ENCODE measurements at regions not wholly inside any gene's neighbourhood (a gene's known extent, or its start where the extent isn't known, plus 50 kb on each side); places are given as distances from the start of the nearest gene placed in this dataset.
A peak's percentile ranks its signal among the peaks of the same experiment; 100 is the strongest.

DNA sequence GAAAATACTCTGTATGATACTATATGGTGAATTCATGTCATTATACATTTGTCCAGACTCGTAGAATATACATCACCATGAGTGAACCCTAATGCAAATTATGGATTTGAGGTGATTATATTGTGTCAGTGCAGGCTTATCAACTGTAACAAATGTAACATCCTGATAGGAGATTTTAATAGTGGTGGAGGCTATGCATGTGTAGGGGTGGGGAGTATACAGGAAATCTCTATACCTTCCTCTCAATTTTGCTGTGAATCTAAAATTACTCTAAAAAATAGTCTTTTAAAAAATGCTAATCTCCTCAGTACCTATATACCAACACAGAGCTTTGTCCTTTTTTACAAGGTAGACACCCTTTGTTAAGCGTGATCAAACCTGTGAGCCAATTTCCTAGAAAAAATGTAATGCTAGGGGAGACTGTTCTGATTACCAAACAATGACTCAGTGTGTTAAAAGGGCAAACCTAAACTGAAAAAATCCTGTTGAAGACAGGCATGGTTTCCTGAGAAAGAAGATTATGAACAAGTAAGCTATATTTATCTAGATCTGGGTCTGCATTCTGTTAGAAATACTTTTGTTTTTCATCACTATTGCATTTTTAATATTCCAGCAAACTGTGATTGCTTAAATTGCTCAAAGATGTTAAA is 170.9 kb downstream of the DUSP6 start:
- DNase-seq: no peak

DNA sequence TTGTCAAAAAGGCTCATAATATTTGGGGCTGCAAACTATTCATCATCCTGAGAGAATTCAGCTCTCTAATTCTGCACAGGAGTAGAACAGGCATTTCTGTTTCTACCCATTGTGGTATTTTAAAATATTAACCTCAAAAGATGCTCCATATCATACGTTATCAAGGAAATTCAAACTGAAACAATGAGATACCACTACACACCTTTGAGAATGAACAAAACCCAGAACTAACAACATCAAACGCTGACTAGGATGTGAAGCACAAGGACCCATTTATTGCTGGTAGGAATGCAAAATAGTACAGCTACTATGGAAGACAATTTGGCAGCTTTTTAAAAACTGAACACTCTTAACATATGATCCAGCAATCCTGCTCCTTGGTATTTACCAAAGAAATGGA is 171.8 kb downstream of the DUSP6 start:
- no peak for DNase-seq

DNA sequence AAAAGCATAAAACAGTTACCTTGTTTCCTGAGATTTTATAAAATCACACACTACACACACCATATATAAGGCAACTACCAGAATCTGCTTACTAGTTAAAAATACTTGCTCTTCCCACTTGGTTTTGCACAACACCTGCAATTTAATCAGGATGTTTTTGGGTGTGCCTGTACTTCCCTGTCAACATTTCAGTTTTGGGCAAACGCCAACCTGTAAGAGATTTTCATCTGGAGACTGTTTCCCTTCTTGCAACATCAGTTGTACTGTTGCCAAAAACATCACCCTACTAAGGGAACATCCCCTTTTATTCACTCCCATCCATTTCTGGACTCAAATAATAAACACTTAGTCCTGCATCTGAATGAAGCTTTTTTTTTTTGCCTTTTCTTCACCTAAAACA is 172.3 kb downstream of the DUSP6 start:
- peak in 1 of 3 experiments; percentile 13 for DNase-seq

DNA sequence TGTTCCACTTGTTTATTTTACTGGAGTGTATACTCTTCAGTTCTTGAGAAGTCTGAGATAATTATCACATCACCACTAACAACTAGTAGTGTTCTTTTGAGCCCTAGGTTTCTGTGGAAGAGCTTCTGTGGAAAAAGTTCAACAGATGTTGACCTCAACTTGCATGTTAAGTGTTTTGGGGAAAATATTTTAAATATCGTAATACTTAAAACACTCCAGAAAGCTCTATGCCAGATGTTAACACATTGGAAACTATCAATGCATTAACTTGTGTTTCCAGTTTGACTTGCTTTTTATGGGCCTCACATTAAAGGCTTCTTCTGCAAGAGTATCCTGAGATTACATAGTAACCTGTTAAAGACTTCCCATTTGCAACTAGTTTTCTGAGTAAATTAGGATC is 173.1 kb downstream of the DUSP6 start:
- no peak for DNase-seq

DNA sequence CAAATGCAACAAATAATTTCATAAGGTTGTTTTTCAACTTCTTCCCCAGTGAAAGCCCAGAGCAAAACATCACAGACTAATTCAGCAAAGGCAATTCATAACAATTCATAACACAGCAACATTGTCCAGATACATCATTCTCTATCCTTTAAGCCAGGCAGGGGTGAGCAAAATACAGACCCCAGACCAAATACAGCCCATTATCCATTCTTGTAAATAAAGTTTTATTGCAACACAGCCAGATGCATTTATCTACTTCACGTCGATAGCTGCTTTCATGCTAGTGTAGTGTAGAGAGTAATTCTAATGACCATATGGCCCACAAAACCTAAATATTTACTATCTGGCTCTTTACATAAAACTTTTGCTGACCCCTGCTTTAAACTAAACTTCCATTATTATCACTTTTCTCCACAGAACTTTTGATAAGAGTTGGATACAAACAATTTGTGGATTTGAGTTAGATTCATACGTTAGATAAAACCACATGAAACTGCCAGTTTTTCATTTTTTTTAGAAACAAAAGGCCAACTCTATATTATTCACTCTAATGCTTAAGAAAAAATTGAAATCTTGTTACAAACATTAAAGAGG is 174.4 kb downstream of the DUSP6 start:
- DNase-seq: no peak

DNA sequence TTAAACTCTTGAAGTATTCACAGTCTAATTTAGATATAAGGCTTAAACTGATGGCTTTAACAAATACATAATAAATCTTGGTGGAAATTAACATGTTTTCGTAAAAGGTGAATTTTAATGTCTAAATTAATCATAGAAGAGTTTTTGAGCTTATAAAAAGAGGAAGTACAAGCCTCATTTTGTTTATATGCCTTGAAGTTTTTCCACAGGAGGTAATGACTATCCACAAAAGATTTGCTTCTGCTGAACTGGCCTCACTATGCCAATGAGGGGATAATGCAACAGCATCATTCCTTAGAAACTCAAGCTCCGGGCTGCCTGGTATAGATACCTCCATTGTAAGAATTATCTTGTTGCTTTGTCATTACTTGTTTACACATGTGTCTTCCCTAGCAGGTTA is 175.6 kb downstream of the DUSP6 start:
- no peak for DNase-seq

DNA sequence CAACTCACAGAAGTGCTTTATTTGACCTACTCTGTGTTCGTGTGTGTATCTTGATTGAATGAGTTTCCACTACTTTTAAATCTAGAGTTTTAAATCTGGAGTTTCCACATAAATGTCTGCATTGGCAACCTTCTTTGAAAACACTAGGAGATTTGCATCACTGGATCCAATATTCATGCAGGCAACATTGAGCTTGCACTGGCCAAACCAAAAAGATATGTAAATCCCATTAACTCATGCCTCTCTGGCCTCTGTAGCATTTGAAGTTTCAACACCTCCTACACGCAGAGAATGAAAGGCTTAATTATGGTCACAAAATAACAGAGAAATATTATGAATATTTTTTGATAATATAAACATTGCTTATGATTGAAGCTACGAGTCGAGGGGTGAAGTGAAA is 178.6 kb downstream of the DUSP6 start:
- DNase-seq: no peak

DNA sequence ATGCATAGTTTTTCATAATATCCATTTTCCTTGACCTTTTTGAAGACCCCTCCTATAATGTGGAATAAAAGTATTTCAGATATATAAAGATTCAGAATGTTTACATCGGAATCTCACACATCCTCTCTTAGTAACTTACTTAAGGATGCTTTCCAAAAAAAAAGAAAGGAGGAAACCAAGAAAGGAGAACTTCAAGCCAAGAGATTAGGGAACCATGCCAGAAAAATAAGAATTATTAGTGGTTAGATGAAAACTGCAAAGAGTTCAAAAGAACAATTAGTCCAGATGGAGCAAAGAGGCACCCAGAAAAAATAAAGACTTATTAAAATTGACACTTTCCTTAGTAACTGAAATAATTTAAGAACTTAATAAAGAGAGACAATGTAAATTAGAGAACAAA is 179.2 kb downstream of the DUSP6 start:
- no peak for DNase-seq

DNA sequence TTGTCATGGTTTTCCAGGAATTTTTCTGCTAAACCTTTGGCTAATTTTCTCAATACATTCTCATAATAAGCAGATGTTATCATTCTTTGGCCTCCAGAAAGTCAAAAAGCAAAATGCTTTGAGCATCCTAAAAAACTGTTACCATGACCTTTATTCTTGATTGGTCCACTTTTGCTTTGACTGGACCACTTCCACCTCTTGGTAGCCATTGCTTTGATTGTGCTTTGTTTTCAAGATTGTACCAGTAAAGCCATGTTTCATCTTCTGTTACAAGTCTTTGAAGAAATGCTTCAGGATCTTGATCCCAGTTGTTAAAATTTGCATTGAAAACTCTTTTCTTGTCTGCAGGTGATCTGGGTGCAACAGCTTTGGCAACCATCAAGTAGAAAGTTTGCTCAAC is 180.1 kb downstream of the DUSP6 start:
- DNase-seq: no peak

DNA sequence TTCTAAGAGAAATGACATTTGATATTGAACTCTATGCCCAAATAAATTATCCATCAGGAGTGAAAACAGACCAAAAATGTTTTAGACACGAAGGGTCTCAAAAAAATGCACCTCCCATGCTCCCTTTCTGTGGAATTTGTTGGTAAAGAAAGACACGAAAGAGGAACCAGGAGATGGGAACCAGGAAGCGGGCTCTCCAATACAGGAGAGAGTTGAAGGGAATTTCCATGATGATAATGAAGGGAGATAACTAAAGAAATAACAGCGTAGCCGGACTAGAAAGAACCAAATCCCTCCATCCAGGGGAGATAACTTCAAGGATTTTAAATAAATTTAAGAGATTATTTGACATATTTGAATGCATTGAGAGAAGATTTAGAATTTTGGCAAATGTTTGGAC is 183.0 kb downstream of the DUSP6 start:
- DNase-seq: no peak

DNA sequence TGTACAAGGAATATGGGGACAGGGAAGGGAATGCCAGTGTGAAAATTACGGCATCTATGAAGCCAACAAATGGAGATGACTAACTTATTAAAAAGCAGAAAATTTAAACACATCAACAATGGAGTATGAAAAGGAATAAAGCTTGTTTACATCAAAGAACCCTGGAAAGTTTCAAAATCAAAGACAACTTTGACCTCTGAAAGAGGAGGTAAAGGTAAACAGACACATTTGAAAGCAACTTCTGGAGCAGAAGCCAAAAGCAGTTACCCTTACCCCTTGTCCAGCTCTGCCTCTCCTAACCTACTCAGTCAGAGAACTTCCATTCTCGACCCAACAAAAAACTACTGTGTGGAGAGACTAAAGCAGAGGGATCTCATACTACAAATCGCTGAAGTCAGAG is 184.3 kb downstream of the DUSP6 start:
- no peak for DNase-seq

DNA sequence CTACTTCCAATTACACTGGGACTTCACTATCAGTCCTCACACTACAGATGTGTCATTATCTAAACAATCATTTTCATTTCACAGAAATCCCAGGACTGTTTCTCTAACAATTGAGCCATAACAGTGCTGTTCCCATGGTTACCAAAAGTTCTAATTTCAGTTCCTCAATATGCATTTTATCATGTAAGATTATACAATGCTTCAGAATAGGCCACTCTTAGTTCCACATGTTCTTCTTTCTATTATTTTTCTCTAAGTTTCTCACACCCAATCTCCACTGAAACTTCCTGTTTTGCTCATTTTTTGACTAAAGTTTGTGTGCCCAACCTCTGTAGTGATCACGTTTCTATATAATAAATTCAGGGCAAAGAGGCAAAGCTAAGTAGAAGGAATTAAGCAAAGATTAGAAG is 185.8 kb downstream of the DUSP6 start:
- no peak for DNase-seq

DNA sequence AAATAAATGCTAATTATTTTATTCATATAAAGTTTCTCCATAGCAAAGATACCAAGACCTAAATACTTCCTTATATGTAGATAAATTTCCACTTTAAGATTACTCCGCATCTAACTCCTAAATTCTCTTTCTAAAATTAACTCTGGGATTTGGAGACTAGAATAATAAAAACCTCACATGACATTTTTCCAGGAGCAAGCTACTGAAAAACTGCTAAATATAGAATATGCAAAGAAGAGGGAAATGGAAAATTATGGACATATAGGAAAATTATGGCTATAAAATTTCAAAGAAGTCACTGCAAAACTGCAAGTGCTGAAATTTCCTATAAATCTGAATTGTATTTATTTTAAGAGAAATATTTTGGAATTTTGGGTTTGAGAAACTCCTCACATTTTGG is 186.2 kb downstream of the DUSP6 start:
- DNase-seq: no peak

DNA sequence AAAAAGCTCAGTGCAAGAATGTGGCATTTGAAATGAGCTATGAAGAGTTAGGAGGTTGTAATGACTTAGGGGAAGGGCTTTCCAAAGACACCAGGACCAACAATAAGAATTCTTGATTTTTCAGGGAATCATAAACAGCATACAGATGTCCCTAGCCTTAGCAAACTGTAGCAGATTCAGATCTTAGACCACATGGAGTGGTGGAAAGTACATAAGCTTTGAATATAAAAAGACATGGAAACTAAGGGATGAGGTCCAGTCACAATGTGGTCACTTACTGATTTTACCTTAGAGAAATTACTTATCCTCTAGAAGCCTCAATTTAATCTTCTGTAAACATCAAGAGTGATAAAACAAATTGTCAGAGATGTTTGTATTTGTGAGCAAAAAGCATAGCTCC is 186.6 kb downstream of the DUSP6 start:
- no peak for DNase-seq

DNA sequence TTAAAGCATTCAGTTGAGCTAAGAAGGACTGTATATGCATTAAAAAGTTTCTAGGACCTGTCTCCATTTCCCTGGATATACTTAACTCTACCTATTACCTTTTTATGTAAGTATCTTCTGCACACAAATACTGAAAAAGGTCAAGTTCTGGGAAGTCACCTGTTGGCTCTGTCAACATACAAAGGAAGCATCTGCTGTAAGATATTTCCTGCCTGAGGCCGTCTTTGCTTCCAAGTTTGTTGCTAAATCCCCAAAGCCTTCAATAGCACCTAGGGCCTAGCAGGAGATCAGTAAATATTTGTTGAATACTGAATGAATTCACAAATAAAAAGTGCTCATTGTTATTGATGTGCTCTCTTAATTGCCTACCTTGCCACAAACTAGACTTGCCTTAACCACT is 188.4 kb downstream of the DUSP6 start:
- peak in 1 of 3 experiments; percentile 43 for DNase-seq

DNA sequence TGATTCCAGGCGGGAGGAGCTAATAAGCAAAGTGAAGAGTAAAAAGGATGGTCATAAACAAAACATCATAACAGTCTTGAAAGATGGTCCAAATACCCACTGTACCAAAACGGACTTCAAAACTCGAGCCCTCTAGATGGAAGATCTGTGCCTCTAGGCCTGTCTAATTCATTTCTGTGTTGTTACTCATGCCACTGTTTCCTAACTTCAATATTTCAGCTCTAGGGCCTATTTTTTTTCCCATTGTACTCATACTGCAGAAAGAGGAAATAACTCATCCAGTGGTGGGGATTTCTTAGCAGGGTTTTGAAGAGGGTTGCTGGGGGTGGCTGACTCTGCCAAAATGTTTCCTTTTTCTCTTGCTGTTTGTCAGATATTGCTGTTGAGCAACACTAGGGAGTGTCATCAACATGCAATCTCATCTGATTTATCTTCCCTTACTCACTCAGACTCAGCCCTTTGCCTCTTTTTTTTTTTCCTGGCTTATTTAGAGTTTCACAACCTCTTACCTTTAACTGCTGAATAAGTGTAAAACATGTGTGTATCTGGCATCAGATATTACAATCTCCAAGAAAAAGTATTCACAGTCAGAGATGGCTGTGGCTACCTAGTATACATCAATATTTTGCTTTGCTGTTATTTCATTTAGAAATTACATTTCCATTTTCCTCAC is 189.6 kb downstream of the DUSP6 start:
- DNase-seq: no peak

DNA sequence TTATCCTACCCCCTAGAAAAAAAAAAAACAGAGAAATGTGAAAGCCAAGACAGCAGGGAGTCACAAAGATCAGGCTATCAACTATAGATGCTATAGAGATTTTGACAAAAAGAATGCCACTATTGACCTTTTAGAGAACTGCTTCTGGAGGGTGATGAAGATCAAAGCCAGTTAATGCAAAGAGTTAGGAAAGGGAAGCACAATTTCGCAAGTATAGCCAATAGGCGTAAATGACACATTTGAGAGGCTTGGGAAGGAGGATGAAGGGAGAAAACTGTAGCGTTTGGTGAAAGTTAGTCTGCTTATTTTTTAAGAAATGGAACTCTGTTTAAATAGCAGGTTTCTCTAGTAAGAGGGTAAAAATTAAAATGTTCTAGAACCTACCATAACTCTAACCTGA is 190.7 kb downstream of the DUSP6 start:
- DNase-seq: no peak

DNA sequence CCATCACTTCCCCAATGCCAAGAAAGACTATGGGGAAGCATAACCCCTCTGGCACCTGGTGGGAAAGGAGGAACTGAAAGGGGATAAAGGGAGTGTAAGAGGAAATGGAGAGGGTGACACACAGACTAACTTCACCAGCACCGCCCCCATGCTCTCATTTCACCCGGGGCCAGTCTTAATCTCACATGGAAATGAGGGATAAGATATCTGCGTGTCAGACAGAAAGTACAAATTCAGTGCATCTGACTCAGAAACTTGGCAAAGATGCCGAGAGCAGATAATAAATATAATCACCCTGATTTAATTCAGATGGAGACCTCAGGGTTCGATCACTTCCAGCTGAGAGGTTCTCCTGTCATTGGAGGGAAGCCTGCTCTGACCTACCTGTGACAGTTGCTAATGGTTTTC is 191.6 kb downstream of the DUSP6 start:
- no peak for DNase-seq

DNA sequence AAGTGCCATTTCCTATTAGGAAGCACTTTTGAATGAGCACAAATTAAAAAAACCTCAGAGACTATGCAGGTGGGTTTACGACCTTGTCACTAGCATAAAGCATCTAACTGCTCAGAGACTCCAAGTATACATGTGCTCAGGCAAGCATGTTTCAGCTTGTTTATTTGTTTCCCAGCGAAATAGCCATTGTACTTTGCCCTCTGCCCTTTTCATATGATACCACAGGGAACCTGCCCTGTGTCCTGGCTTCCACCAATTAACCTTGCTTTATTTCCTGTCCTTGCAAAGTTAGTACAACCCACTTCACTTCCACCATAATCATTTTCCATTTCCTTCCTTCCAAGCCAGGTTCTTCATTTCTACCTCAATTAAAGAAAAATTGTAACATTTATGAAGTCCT is 194.9 kb downstream of the DUSP6 start:
- DNase-seq: no peak

DNA sequence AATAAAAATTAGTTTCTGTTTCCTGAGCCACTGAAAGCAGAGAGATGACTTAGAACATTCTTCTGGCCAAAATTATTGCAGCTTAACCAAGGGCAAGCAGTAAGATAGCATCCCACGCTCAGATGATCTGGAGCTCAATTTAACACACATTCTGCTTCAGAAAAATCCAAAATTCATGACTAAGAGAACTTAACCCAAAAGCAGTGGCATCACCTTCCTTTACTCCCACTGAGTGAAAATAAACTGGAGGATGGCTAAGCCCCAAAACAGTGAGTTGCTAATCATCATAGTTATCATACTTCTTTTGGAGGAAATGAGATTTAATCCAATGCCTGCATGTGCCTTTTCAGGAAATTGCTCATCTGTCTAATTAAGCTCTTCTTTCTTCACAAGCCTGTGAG is 195.4 kb downstream of the DUSP6 start:
- DNase-seq: no peak

DNA sequence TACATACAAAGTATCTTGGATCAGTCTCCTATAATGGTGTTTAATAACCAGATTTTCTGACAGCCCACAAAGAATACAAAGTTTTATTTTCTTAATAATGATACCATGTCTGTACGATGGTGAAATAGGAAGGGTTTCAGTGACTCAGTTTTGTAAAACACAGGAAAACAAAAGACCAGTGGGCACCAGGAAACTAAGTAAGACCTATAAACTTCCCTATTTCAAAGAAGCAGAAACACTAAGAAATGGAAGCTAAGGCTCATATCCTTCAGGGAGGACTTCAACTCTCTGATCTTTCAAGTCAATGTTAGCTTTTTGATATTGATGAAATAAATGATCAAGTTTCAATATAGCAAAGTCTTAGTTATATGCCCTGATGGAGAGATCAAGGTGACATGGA is 196.0 kb downstream of the DUSP6 start:
- no peak for DNase-seq

DNA sequence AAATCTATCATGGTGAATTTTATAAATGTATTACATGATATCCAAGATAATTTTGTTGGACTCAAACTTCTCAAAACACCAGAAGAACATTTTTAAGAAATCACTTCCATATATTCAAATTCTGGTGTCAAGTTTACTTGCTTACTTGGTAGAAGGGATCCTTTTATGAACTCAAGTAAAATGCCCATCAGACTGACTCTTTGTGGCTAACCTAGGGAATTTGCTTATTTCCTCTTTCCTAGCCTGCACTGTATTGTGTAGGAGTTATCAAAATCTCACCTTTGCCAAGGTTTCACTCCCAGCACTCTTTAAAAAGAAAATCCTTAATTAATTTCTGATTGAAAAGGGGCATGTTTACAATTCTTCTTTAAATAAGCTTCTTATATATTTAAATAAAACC is 196.5 kb downstream of the DUSP6 start:
- no peak for DNase-seq

DNA sequence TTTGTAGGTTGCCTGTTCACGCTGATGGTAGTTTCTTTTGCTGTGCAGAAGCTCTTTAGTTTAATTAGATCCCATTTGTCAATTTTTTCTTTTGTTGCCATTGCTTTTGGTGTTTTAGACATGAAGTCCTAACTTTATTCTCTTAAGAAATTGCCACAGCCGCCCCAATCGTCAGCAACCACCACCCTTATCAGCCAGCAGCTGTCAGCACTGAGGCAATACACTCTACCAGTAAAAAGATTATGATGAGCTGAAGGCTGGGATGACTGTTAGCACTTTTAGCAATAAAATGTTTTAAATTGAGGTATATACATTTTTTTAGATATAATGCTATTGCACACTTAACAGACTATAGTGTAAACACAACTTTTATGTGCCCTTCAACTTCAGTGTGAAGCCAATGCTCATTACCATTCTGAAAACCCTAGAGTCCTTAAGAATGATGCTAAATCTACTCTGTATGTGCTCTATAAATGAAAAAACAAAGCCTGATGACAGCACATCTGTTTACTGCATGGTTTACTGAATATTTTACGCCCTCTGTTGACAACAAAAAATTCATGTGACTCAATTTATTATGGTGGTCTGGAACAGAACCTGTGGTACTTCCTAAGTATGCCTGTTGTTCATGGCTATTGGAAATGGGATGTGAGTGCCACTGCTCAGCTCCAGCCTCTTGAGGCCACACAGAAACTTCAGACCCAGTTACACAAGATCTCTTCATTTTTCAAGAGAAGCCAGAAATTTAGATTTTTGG is 197.4 kb downstream of the DUSP6 start:
- no peak for DNase-seq

DNA sequence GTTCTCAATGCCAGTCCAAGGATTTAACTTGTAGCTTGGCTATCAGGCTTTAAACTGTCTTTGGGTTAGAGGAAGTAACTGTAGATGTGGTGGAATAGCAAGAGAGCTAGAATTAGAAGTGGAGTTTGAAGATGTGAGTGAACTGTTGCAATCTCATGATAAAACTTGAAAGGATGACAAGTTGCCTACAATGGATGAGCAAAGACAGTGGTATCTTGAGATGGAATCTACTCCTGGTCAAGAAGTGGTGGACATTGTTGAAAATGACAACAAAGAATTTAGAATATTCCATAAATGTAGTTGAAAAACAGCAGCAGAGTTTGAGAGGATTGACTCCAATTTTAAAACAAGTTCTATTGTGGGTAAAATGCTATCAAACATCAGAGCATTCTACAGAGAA is 199.0 kb downstream of the DUSP6 start:
- no peak for DNase-seq
